Neutrophil (primary cell): ENCODE measurements at regions not wholly inside any gene's neighbourhood (a gene's known extent, or its start where the extent isn't known, plus 50 kb on each side); places are given as distances from the start of the nearest gene placed in this dataset.

ENCODE experiments used
- H3K27ac ChIP-seq: fragments of 200-600 bp; sonication (generic); 2 replicates; pipeline ENCODE4 v1.5.1; 2016; ENCODE audit warnings: mild to moderate bottlenecking, moderate library complexity
- H3K27me3 ChIP-seq: fragments of 200-600 bp; sonication (generic); 2 replicates; pipeline ENCODE4 v1.6.0; 2016; ENCODE audit warnings: mild to moderate bottlenecking
- H3K36me3 ChIP-seq: fragments of 200-600 bp; sonication (generic); 2 replicates; pipeline ENCODE4 v1.5.1; 2017
- H3K4me1 ChIP-seq, 2 experiments: fragments of 200-600 bp in 1 of 2; sonication (generic) in 1 of 2; 1 replicate in 1 of 2; 2 replicates in 1 of 2; pipeline versions ENCODE4 v1.5.1 to v1.6.1; 2013 to 2016; ENCODE audit warnings: low read depth in 1 of 2, low read length in 1 of 2, mild to moderate bottlenecking in 1 of 2, moderate library complexity in 1 of 2; ENCODE audit not compliant: control insufficient read depth in 1 of 2, insufficient read depth in 1 of 2
- H3K4me3 ChIP-seq, 2 experiments: fragments of 200-600 bp in 1 of 2; sonication (generic) in 1 of 2; 1 replicate in 1 of 2; 2 replicates in 1 of 2; pipeline ENCODE4 v1.5.1; 2013 to 2016; ENCODE audit warnings: low read depth in 1 of 2, low read length in 1 of 2, mild to moderate bottlenecking in 1 of 2, moderate library complexity in 1 of 2
- H3K9me3 ChIP-seq: fragments of 200-600 bp; sonication (generic); 2 replicates; pipeline ENCODE4 v1.5.1; 2016
- TF ChIP-seq, protein P1 (sequence below): fragments of 200-600 bp; sonication (generic); IDR thresholded peaks from 2 replicates; pipeline ENCODE4 v1.5.1; 2016; ENCODE audit warnings: antibody characterized with exemption

DNA sequence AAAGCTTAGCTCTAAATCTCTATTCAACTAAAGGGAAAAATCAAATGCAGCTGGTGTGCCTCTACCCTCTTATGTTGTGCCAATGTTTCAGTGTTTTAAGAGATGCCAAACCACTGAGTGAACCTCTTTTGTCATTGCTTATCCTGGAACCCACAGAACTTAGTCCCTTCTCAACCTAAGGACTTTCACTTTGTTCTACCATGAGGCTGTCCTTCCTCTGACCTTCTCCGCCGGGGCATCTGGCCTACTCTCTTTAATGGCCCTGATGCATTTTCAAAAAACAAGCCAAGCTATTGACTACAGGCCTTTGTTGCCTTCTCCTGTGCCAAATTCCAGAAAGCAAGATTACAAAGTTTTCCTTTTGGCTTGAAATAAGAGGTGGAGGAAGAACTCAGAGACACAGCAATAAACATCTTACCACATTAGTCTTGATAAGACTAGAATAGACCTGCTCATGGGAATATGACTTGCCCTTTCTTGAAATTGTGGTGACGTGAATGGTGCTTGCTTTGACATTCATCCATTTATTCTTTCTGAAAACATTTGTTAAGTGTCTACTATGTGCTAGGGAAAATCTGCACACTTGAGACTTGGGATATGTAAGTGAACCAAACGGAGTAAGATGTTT lies 253.2 kb upstream of the SMIM30 start:
- Histone ChIP-seq H3K4me1 (no peaks in the 10 kb centered on the region), H3K27me3 (no peaks in the 10 kb centered on the region), H3K36me3 (no peaks in the 10 kb centered on the region), H3K4me3 (no peak overlapping the region), H3K9me3 (no peaks in the 10 kb centered on the region), H3K27ac (no peak overlapping the region)
- TF ChIP-seq, protein P1, sequence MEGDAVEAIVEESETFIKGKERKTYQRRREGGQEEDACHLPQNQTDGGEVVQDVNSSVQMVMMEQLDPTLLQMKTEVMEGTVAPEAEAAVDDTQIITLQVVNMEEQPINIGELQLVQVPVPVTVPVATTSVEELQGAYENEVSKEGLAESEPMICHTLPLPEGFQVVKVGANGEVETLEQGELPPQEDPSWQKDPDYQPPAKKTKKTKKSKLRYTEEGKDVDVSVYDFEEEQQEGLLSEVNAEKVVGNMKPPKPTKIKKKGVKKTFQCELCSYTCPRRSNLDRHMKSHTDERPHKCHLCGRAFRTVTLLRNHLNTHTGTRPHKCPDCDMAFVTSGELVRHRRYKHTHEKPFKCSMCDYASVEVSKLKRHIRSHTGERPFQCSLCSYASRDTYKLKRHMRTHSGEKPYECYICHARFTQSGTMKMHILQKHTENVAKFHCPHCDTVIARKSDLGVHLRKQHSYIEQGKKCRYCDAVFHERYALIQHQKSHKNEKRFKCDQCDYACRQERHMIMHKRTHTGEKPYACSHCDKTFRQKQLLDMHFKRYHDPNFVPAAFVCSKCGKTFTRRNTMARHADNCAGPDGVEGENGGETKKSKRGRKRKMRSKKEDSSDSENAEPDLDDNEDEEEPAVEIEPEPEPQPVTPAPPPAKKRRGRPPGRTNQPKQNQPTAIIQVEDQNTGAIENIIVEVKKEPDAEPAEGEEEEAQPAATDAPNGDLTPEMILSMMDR = no peak

DNA sequence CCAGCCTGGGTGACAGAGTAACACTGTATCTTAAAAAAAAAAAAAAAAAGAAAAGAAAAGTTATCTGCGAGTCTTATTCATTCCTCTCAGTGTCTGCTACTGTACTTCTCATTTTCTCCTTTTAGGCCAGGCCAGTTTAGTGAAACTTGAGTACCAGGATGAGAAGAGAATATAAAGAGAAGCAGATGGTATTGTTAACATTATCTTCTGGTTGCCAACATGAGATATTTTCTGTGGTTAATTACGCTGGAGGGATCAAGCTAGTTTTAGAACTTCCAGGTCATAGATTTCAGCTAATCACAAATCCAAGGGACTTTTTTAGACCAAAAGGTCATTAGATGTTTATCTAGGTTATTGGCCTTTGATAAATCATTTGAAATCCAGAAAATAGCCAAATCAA lies 252.6 kb upstream of the SMIM30 start:
- H3K4me1 ChIP-seq = no peaks in the 10 kb centered on the region
- H3K36me3 ChIP-seq = no peaks in the 10 kb centered on the region
- TF ChIP-seq, protein P1 = no peak
- no peak overlapping the region for H3K4me3 ChIP-seq
- no peaks in the 10 kb centered on the region for H3K27me3 ChIP-seq
- no peaks in the 10 kb centered on the region for H3K9me3 ChIP-seq
- no peak overlapping the region for H3K27ac ChIP-seq

DNA sequence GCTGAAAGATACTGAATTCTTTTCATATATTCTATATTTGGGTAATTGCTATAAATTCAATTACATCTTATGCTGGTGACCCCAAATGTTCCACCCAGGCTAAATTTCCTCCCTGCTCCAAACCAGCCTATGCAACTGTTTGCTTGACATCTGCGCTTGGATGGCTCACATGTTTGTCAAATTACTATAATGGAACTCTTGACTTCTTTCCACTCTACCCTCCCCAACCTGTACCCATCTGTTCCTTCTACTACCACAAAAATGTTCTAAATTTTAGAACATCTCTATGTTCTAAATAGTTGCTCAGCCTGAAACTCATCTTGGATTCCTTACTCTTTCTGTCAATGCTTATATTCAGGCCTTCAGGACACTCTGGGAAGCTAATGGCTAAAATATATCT lies 249.9 kb upstream of the SMIM30 start:
- Histone ChIP-seq H3K36me3 (no peaks in the 10 kb centered on the region), H3K9me3 (no peaks in the 10 kb centered on the region), H3K27me3 (no peaks in the 10 kb centered on the region), H3K4me1 (no peaks in the 10 kb centered on the region), H3K4me3 (no peak overlapping the region), H3K27ac (no peak overlapping the region)
- TF ChIP-seq, protein P1 = no peak

DNA sequence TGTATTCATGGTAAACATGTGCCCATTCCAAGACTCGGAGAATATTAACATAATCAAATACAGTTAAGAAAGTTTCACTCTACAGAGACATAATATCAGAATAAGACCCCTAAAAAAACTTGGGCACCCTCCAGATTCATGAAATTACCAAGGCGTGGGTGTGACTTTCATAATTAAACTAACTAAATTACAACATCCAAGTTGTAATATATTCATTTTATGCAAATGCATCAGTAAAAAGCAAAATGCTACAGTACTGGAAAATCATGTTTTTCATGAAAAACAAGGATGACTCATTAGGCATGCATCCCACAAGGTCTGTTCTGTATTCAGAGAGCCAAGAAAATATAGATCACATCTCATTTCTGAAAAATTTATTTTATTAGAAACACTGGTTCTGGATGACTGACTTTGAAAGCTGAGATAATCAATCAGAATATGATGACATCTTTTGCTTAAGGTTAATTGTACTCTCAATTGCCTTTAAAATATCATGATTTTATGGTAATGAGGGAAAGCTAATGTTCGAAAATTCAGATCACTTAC lies 248.8 kb upstream of the SMIM30 start:
- H3K27ac ChIP-seq = no peak overlapping the region
- TF ChIP-seq, protein P1 = no peak
- H3K4me3 ChIP-seq = no peak overlapping the region
- no peaks in the 10 kb centered on the region for H3K27me3 ChIP-seq
- H3K9me3 ChIP-seq = no peaks in the 10 kb centered on the region
- no peaks in the 10 kb centered on the region for H3K4me1 ChIP-seq
- H3K36me3 ChIP-seq = no peaks in the 10 kb centered on the region

DNA sequence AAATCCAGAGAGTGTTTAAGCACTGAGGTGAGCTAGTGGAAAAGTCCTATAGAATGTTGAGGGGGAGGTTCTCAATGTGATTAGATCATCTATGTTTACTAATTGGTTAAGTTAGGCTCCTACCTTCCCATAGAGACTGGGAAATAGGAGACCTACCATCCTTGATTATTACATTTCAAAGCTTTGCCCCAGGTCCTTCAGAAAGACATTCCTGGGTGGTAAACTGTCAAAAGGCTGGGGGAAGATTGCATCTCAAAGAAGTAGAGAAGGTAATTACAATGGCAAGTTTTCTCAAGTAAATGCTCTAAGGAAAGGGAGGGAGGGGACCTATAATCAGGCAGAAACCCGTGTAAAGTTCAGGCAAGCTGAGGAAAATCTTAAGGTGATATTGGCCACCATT lies 247.8 kb upstream of the SMIM30 start:
- TF ChIP-seq, protein P1 = no peak
- no peaks in the 10 kb centered on the region for H3K9me3 ChIP-seq
- no peaks in the 10 kb centered on the region for H3K36me3 ChIP-seq
- no peak overlapping the region for H3K27ac ChIP-seq
- H3K4me3 ChIP-seq = no peak overlapping the region
- H3K27me3 ChIP-seq = no peaks in the 10 kb centered on the region
- no peaks in the 10 kb centered on the region for H3K4me1 ChIP-seq
